K562 (cell line): ENCODE measurements at regions not wholly inside any gene's neighbourhood (a gene's known extent, or its start where the extent isn't known, plus 50 kb on each side); places are given as distances from the start of the nearest gene placed in this dataset.
A peak's percentile ranks its signal among the peaks of the same experiment; 100 is the strongest.

Experiments
- ATAC-seq: fragments of 200-7000 bp; cut with Tn5 transposase; 3 replicates; pipeline ENCODE4 v1.9.1; 2020; ENCODE audit warnings: moderate library complexity
- BruUV-seq: library from RNA; stranded (reverse); fragments of 400-500 nt; replicated peaks from 2 replicates; lab custom pipeline; 2021; lab: Mats Ljungman, UMichigan
- CTCF ChIA-PET: fragments of 300-600 bp; formaldehyde crosslinking; extraction: SDS; loops from one replicate; lab custom pipeline; 2021; ENCODE audit warnings: low intra/inter-chr PET ratio; lab: Yijun Ruan, JAX
- POLR2A ChIA-PET: fragments of 300-600, 350-650 bp; sonication (Branson Sonifier 250); formaldehyde crosslinking; extraction: SDS; loops from one replicate; lab custom pipeline; 2021; ENCODE audit warnings: antibody characterized with exemption, inconsistent platforms; lab: Yijun Ruan, JAX
- DNase-seq, 4 experiments: peaks; one replicate each; pipeline versions ENCODE4 v3.0.0 to v3.0.0-alpha.2; 2011 to 2018; ENCODE audit warnings: low spot score in 3 of 4, mixed read lengths in 3 of 4; ENCODE audit errors: extremely low read depth in 1 of 4
- FAIRE-seq: peaks from 2 replicates; lab custom pipeline; 2011; peaks lifted over from hg19 to GRCh38; lab: Jason Lieb, UNC
- H2AFZ ChIP-seq: 2 replicates; pipeline ENCODE4 v1.6.0; 2011; ENCODE audit warnings: low read depth, low read length, control low read depth, inconsistent platforms
- H3K27ac ChIP-seq: fragments of 200-600 bp; 3 replicates; pipeline ENCODE4 v1.8.0; 2011; ENCODE audit warnings: low read depth, mild to moderate bottlenecking, control low read depth, inconsistent platforms, low read length, moderate library complexity, mixed read lengths; ENCODE audit errors: extremely low read depth
- H3K27me3 ChIP-seq, 2 experiments: fragments of 300-600 bp in 1 of 2; 2 replicates in 1 of 2; 3 replicates in 1 of 2; pipeline versions ENCODE4 v1.6.0 to v1.8.0; 2011; ENCODE audit warnings: inconsistent platforms in 2 of 2, low read length in 2 of 2, mild to moderate bottlenecking in 1 of 2, mixed read lengths in 1 of 2, moderate library complexity in 1 of 2; ENCODE audit not compliant: control insufficient read depth in 2 of 2, insufficient read depth in 2 of 2
- H3K36me3 ChIP-seq: fragments of 300-600 bp; 3 replicates; pipeline ENCODE4 v1.8.0; 2011; ENCODE audit warnings: mild to moderate bottlenecking, low read length, inconsistent platforms; ENCODE audit not compliant: control insufficient read depth, insufficient read depth
- H3K4me1 ChIP-seq, 2 experiments: fragments of 200-600 bp in 1 of 2; replicated peaks in 1 of 2; 2 replicates in 1 of 2; 3 replicates in 1 of 2; pipeline versions ENCODE4 v1.5.1 to v1.8.0; 2011; ENCODE audit warnings: inconsistent platforms in 2 of 2, low read length in 2 of 2, mild to moderate bottlenecking in 1 of 2, mixed read lengths in 1 of 2, moderate library complexity in 1 of 2; ENCODE audit not compliant: control insufficient read depth in 2 of 2, insufficient read depth in 2 of 2
- H3K4me2 ChIP-seq: 2 replicates; pipeline ENCODE4 v1.6.1; 2011; ENCODE audit warnings: low read length, control low read depth, inconsistent platforms, mixed read lengths; ENCODE audit not compliant: insufficient read depth
- H3K4me3 ChIP-seq: fragments of 200-600 bp; sonication (generic), shearing (Covaris generic); 2 replicates; pipeline ENCODE4 v1.5.1; 2016; ENCODE audit warnings: control low read depth, inconsistent platforms
- H3K79me2 ChIP-seq: fragments of 200-600 bp; 3 replicates; pipeline ENCODE4 v1.8.0; 2011; ENCODE audit warnings: low read length, inconsistent platforms; ENCODE audit not compliant: control insufficient read depth, insufficient read depth
- H3K9ac ChIP-seq, 2 experiments: 2 replicates each; pipeline versions ENCODE4 v1.6.0 to v1.6.1; 2011; ENCODE audit warnings: low read depth in 2 of 2, low read length in 2 of 2, control low read depth in 1 of 2, inconsistent platforms in 1 of 2, mild to moderate bottlenecking in 1 of 2, mixed read lengths in 1 of 2; ENCODE audit not compliant: insufficient read depth in 1 of 2
- H3K9me1 ChIP-seq: one replicate; pipeline ENCODE4 v1.6.0; 2011; ENCODE audit warnings: inconsistent platforms, mild to moderate bottlenecking, low read length, moderate library complexity; ENCODE audit not compliant: control insufficient read depth, insufficient read depth
- H3K9me3 ChIP-seq: replicated peaks from 2 replicates; pipeline ENCODE4 v1.5.1; 2011; ENCODE audit warnings: low read depth, low read length, inconsistent platforms; ENCODE audit not compliant: control insufficient read depth, insufficient read depth
- H4K20me1 ChIP-seq: replicated peaks from 2 replicates; pipeline ENCODE4 v1.6.1; 2011; ENCODE audit warnings: low read length, inconsistent platforms, mixed read lengths; ENCODE audit not compliant: control insufficient read depth, insufficient read depth
- ARID2 ChIP-seq: fragments of 450-650 bp; IDR thresholded peaks from 2 replicates; pipeline ENCODE4 v1.6.1; 2017; ENCODE audit warnings: antibody characterized with exemption, mild to moderate bottlenecking
- CXXC5 ChIP-seq: fragments of 250-450 bp; sonication (Bioruptor Pico); IDR thresholded peaks from 2 replicates; pipeline ENCODE4 v1.8.0; 2022; ENCODE audit warnings: inconsistent platforms, mild to moderate bottlenecking, moderate library complexity
- ELF4 ChIP-seq: fragments of 450-650 bp; formaldehyde crosslinking; IDR thresholded peaks from 2 replicates; pipeline ENCODE4 v1.4.0; 2022; ENCODE audit warnings: missing genetic modification characterization
- HBP1 ChIP-seq: fragments of 450-650 bp; formaldehyde crosslinking; IDR thresholded peaks from 2 replicates; pipeline ENCODE4 v1.4.0; 2022; ENCODE audit warnings: missing genetic modification characterization
- NKRF ChIP-seq: fragments of 450-650 bp; IDR thresholded peaks from 2 replicates; pipeline ENCODE4 v1.6.1; 2016; ENCODE audit warnings: borderline replicate concordance
- NR2C1 ChIP-seq, 2 experiments: fragments of 450-650 bp; IDR thresholded peaks; 2 replicates each; pipeline ENCODE4 v1.6.1; 2017; ENCODE audit warnings: mild to moderate bottlenecking in 2 of 2, antibody characterized with exemption in 1 of 2, inconsistent platforms in 1 of 2, missing compliant biosample characterization in 1 of 2, missing genetic modification characterization in 1 of 2
- PHTF2 ChIP-seq: fragments of 250-450 bp; sonication (Bioruptor Pico); IDR thresholded peaks from 2 replicates; pipeline ENCODE4 v1.5.0; 2021; ENCODE audit warnings: mild to moderate bottlenecking
- RCOR1 ChIP-seq, 2 experiments: IDR thresholded peaks; 2 replicates each; pipeline ENCODE4 v1.6.1; 2012; ENCODE audit warnings: low read depth in 2 of 2, low read length in 2 of 2, borderline replicate concordance in 1 of 2, improper control_type of control experiment in 1 of 2
- TFE3 ChIP-seq: fragments of 450-650 bp; formaldehyde crosslinking; IDR thresholded peaks from 2 replicates; pipeline ENCODE4 v1.4.0; 2020; ENCODE audit warnings: mild to moderate bottlenecking, mixed read lengths
- TOE1 ChIP-seq, 2 experiments: fragments of 450-650 bp in 1 of 2; sonication (generic) in 1 of 2; formaldehyde crosslinking in 1 of 2; IDR thresholded peaks; 2 replicates each; pipeline versions ENCODE4 v1.7.1 to v1.8.0; 2016 to 2022; ENCODE audit warnings: borderline replicate concordance in 2 of 2, mild to moderate bottlenecking in 2 of 2, antibody characterized with exemption in 1 of 2, inconsistent platforms in 1 of 2, low read depth in 1 of 2, missing genetic modification reagents in 1 of 2, moderate library complexity in 1 of 2
- ZBTB17 ChIP-seq: fragments of 450-650 bp; formaldehyde crosslinking; IDR thresholded peaks from 2 replicates; pipeline ENCODE4 v1.4.0; 2020; ENCODE audit warnings: mild to moderate bottlenecking
- ZNF174 ChIP-seq: fragments of 250-450 bp; sonication (Bioruptor Pico); IDR thresholded peaks from 2 replicates; pipeline ENCODE4 v1.4.0; 2020; ENCODE audit warnings: mild to moderate bottlenecking
- ZNF766 ChIP-seq: fragments of 200-800 bp; sonication (Bioruptor generic); conservative IDR thresholded peaks from 2 replicates; pipeline ENCODE4 v1.6.1; 2016; ENCODE audit warnings: missing genetic modification characterization, missing compliant biosample characterization
- WGBS: fragments of 100-300 bp; shearing (Covaris generic); methylation state at CpG from one replicate; pipeline ENCODE4 v1.1.6; 2016; ENCODE audit warnings: low coverage, mixed read lengths; ENCODE audit not compliant: insufficient coverage; ENCODE audit errors: missing lambda C conversion rate; 5-methylcytosine and 5-hydroxymethylcytosine counted together
- in situ Hi-C: fragments of 300-500 bp; cut with MboI; formaldehyde crosslinking; loops from 4 replicates; pipeline ENCODE4 v1.15.0; 2018; ENCODE audit warnings: inconsistent platforms, mixed read lengths
- intact Hi-C: fragments of 100-400 bp; cut with micrococcal nuclease; formaldehyde crosslinking; loops from 2 replicates; pipeline ENCODE4 v1.14.2; 2022

GRCh38 chr7:84822941-84823510, 363.8 kb downstream of the SEMA3D start (continued):
- TF ChIP-seq NR2C1 (IDR thresholded peaks at IDR 0.05) (no peak), NR2C1 (tag; IDR thresholded peaks at IDR 0.05) (0 out of 2 replicates have a peak, but pooled peaks have one; percentile 38), ZBTB17 (0 out of 2 replicates have a peak, but pooled peaks have one; percentile 36)

GRCh38 chr7:84821671-84822534, 365.0 kb downstream of the SEMA3D start:
- 7% methylated on average over 3 of the region's 3 CpGs for WGBS
- ChIA-PET POLR2A (no interaction called here), CTCF (no interaction called here)
- FAIRE-seq (no peak), ATAC-seq (peak; percentile 60), DNase-seq (peak in 1 of 4 experiments; percentile 74)
- intact Hi-C loops (no loop called here), in situ Hi-C loops (no loop called here)
- Histone ChIP-seq H3K4me1 (peaks cover 12 to 51% of the 10 kb centered on the region in 2 experiments), H3K27ac (peak overlapping the region; percentile 76), H3K9ac (no peak overlapping the region), H3K27me3 (no peaks in the 10 kb centered on the region), H3K9me3 (no peaks in the 10 kb centered on the region), H3K9me1 (no peaks in the 10 kb centered on the region), H3K4me2 (peak overlapping the region; percentile 2; the same call in 1 of the 2 replicates), H3K4me3 (no peak overlapping the region), H2AFZ (peak overlapping the region; percentile 53), H3K79me2 (peaks cover 72% of the 10 kb centered on the region), H3K36me3 (peaks cover 10% of the 10 kb centered on the region; the same call in 2 of the 3 replicates), H4K20me1 (no peaks in the 10 kb centered on the region)
- BruUV-seq: no TSS peak
- TF ChIP-seq ZNF766 (CRISPR knock-in tag) (peak; percentile 97), RCOR1 (IDR thresholded peaks at IDR 0.05; ENCODE audit: borderline replicate concordance in 1 of 2, low read depth in 2 of 2, low read length in 2 of 2) (peak in 1 of 2 experiments; percentile 11; a peak in 1 of 4 replicates), TOE1 (IDR thresholded peaks at IDR 0.05; ENCODE audit: borderline replicate concordance) (no peak), TOE1 (CRISPR knock-in tag; IDR thresholded peaks at IDR 0.05; ENCODE audit: borderline replicate concordance, low read depth) (no peak), NKRF (no peak), HBP1 (CRISPR knock-in tag) (peak; percentile 94), TFE3 (CRISPR knock-in tag) (peak; percentile 17; the same call in 1 of the 2 replicates), CXXC5 (peak; percentile 97), ELF4 (CRISPR knock-in tag) (peak; percentile 64; the same call in 1 of the 2 replicates), PHTF2 (peak; percentile 81; the same call in 1 of the 2 replicates), ZNF174 (CRISPR knock-in tag) (peak; percentile 38; the same call in 1 of the 2 replicates), ARID2 (no peak)
